GM19240 (cell line): ENCODE measurements at regions not wholly inside any gene's neighbourhood (a gene's known extent, or its start where the extent isn't known, plus 50 kb on each side); places are given as distances from the start of the nearest gene placed in this dataset.
"Not testable (repeated sequence)": the region's sequence is repeated elsewhere in the genome, so short reads cannot be mapped to it uniquely, and the experiment has no call there.

Experiments used
- DNase-seq: peaks from one replicate; pipeline ENCODE4 v3.0.0; 2011; ENCODE audit warnings: low spot score; ENCODE audit not compliant: insufficient read length

DNA sequence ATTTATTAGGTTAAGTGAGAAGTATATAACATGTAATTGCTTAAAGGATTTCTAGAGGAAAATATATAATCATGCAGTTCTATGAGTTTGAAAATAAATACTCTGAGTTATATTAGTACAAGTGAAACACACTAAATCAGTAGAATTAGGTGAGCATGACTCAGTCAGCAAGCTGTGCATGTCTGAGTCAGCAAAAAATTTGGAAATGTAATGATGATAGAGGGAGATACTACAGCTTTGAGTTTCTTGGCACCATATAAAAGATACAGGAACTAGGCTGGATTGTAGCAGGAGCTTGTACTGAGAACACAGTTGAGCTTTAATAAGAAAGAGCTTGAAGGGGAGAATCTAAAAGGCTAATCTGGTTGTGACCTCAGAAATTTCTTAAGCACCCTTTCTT is 1224.6 kb downstream of the CDH8 start:
- no peak for DNase-seq

DNA sequence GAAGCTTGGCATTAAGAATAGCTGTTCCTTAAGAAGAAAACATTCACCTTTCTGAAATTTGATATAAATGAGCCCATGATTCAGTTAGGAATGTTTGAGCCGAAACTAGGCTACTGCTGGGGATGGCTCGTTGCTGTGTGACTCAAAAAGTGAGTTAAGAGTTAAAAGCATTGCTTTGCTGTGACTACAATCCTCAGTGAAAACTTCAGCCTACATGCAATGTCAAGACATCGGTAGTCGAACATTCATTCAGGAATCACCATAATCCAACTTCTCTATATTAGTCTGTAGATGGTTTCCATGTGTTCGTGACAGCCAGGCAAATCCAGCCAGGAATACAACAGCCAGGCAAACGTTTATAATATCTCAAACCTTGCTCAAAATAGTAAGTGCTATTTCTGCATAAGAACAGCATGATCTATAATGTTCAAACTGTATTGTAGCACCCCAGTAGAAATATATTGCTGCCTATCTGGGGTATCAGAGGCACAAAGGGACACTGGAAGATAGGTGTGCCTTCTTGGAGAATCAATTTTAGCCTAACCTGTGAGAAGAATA is 1225.1 kb downstream of the CDH8 start:
- DNase-seq = no peak

DNA sequence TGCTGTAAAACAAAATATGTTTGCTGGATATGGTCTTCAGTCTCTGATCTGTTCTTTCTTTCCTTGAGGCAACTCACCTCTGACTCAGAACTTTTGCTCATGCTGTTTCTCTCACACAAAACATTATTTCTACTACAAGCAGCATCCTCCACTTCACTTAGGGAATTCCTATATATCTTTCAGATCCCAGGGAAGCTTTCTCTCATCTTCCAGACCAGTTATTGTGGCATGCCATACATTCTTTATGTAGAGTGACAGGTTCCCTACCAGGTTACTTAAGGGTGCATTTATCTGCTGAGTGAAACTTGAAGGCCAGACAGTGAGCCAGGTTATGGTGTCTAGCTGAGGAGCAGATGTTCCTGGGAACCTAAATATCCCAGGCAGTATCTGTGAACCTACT is 1226.0 kb downstream of the CDH8 start:
- DNase-seq = no peak

DNA sequence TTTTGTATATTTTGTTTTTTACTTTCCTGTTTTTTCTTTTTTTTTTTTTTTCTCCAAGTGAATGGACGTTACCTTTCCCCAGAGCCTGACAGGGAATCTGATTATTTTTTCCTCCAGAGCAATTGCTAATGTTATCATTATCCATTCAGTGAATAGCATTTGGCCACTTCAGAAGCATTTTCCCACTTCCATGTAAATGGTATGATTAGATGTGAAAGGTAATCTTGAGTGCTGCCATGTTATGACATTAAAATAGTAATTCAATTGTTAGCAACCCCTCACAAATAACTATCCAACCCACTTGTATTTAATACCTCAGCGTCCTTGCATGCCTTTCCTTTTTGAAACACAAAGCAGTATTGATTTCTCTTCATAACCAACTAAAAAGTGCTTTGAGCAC is 1243.8 kb downstream of the CDH8 start:
- no peak for DNase-seq

DNA sequence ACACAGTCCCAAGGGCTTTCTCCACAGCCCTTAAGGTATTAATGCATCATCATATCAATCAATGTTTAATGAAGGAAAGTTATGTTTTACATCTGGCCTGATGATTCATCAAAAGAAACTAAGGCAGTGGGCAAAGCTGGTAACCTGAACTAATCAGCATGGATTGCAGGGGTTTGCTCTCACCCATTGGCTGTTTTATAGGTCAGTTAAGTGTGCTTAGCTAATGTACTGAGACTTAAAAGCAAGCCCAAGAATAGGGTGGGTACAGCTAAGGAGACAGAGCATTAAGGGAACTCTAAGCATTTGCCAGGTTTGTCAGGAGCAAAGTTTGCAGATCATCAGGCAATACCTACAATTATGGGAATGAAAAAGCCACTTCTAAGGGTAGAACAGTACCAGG is 1247.6 kb downstream of the CDH8 start:
- DNase-seq = no peak

DNA sequence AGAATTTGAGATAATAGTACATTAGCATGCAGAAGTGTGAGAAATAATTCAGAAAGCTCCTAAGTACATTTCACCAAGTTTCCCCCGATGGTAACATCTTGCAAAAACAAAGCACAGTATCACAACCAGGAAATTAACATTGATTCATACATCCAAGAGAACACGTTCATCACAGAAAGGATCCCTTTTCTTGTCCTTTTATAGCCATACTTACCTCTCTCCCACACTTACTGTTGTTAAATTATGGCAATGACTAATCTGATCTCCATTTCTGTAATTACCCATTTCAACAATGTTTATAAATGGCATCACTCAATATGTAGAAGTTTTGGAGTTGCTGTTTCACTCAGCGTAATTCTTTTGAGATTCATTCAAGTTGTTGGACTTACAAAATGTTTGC is 1260.0 kb downstream of the CDH8 start:
- no peak for DNase-seq

DNA sequence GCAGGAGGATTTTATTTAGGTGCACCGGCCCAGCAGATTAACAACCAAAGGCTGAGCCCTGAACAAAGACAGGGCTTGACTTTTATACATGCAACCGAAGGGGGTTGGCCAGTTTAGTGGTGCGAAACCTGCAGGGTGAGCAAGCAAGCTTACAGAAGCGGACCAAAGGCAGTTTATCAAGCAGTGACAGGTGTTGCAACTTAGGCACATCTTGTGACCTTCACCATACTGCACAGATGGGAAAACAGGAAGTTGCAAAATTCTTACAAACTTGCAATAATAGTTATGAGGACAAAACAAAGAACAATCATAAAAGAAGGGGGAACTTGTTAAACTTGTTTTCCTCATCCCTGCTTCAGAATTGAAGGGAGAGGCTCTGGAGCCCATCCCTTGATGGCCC is 1265.1 kb downstream of the CDH8 start:
- no peak for DNase-seq

DNA sequence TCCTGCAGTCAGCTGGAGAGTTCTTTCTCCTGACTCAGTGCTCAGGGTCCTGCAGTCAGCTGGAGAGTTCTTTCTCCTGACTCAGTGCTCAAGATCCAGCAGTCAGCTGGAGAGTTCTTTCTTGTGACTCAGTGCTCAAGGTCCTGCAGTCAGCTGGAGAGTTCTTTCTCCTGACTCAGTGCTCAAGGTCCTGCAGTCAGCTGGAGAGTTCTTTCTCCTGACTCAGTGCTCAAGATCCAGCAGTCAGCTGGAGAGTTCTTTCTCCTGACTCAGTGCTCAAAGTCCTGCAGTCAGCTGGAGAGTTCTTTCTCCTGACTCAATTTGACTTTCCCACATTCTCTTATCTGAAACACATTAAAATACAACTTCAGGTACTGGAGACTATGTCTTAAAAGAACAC is 1265.9 kb downstream of the CDH8 start:
- DNase-seq = not testable (repeated sequence)

DNA sequence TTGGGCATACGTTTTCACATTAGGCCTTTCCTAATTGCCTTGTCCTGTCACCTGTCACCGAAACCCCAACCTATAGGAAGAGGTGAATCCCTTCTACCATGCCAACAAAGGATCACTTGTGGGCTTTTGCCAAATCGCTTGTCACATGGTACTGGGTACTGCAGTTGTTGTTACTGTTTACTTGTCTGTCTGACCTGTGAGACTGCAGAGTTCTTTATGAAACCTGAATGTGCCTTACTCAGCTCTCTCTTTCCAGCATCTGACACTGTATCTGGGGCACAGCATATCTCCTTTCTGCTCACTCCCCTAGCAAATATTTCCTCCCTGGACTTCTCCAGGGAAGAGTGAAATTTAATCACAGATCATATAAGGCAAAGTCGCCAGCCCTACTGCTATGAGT is 1272.4 kb downstream of the CDH8 start:
- no peak for DNase-seq

DNA sequence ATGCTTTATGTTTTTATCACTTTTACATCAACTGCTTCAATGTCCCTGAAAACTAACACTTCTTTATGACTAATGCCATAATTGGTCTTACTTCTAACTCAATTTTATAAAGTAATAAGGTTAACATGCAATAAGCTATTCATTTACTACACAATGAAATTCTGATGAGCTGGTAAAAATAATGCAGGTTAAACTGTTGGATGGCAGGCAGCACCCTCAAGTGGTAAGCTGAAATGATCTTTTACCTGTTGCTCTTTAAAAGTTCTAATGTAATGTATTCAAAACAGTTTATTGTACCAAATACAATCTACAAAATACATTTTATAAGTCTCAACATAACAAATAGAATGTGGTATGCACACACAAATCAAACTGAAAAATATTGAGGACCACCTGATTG is 1280.3 kb downstream of the CDH8 start:
- DNase-seq = no peak

DNA sequence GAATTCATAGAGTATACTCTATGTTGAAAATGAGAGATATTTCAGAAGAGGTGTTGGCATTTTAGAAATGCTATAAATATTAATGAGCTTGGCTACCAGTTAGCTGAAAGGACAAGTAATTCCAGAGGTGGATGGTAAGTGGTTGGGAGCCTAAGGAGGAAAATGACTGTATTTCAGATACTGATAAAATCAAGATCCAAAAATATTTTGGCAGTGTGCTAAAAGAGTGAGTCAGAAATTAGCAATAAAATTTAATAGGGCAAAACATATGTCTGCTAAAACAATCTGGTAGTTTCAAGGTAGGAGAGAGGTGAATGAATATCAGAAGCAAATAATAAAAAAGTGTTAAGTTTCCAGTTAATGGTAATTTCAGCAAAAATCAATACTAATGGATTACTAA is 1287.9 kb downstream of the CDH8 start:
- no peak for DNase-seq

DNA sequence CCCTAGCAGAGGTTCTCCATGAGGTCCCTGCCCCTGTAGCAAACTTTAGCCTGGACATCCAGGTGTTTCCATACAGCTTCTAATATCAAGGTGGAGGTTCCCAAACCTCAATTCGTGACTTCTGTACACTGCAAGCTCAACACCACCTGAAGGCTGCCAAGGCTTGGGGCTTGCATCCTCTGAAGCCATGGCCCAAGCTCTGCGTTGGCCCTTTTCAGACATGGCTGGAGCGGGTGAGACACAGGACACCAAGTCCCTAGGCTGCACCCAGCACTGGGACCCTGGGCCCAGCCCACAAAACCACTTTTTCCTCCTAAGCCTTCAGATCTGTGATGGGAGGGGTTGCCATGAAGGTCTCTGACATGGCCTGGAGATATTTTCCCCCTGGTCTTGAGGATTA is 1292.0 kb downstream of the CDH8 start:
- DNase-seq = no peak

DNA sequence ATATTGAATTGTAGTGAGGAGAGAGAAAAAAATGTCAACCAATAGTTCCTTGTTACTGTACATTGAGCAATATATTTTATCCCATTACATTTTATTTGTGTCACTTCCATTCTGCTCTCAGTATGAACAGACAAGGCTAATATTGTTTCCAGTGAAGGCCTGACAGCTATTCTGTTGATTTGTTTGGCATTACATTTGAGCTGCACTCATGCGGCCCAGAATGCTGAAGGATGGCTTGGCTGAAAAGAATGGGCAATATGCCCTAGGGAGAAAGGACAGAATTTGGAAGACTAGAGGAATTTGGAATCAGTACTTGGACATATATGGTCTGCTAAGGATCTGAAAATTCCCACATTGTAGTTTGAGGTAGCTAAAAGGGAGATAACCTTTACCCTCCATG is 1294.4 kb downstream of the CDH8 start:
- DNase-seq = no peak

DNA sequence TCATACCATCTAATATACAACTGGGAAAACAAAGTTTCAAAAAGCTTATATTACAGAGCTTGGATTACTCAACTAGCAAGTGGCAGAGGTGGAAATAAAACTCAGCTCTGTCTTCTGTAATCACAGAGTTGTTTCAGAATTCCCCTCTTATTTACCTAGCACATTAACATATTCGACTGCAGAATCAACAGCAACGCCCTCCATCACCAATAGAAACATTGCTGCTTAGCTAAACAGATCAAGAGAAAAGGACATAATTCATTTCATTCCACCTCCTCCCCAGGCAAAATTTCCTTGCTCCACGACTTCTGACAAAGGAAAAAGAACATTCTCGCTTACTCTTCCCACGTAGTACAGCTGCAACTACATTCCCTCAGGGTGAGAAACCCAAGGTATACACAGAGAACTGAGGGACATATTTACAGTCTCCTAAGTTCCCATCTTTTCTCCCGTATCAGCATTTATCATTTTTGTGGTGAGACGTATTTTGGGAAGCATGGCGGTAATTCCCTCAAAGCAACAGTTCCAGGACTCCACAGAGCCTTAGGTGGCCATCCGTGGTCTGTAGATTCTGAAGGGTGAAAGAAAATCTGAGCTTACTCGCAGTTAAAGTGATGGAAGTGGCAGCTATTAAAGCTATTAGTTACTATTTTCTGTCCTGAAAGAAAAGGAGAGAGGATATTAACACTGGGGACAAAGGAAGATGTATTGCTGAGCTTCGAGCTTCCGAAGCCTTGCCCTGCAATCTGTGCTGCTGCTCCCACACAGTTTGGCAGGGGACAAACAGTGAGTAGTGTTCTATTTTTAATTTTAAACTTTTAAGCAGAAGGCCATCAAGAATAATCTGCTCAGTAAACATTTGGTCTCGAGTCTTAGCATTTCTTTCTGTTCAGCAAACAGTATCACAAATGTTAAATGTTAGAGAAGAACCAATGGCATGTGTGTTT is 1296.2 kb downstream of the CDH8 start:
- DNase-seq = no peak

DNA sequence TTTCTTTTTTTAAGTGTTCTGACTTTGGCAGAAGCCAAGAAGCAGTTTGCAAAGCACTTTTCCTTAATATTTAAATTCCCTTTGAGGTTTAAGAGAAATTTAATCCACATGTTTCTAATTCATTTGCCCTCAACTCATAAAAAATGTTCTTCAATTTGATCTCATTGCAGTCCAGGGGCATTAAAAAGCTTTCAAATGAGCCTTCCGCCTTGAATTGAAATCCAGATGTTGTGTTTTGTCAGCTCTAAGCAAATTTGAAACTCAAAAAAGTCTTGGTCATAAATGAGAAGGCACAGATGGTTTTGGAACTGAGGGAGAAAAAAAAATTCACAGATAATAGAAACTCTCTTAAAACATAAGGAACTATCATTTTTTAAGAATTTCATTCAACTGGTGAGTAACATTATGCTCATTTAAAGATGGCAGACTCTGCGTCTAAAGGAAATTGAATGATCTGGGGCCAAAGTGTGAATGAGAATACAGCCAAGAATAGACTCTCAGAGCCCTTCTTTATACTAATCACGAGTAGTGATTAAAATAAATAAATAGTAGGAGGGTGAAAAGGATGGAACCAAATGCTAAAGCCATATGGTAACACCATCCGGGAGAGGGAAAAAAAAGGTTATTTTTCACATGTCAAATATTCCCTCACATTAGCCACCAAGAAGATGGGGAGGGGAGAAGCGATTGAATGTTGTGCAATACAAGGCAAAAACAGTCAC is 1304.7 kb downstream of the CDH8 start:
- DNase-seq = no peak

DNA sequence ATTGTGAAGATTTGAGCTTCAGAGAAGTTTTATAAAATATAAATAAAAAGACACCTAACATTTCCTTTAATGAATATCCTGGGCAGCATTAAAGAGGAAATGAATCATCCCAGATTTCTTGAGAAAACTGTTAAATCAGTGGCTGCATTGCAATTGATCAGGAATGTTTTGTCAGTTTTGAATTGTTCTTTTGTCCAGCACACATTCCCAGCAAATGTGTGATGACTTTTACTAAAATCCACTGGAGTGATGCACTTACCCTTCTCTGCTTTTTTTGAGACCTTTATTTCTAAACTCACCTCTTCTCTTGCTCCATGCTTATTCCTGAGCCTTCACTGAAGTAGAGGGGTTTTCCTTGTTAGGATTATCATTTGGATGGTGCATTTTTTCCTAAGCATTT is 1307.2 kb downstream of the CDH8 start:
- DNase-seq = no peak

DNA sequence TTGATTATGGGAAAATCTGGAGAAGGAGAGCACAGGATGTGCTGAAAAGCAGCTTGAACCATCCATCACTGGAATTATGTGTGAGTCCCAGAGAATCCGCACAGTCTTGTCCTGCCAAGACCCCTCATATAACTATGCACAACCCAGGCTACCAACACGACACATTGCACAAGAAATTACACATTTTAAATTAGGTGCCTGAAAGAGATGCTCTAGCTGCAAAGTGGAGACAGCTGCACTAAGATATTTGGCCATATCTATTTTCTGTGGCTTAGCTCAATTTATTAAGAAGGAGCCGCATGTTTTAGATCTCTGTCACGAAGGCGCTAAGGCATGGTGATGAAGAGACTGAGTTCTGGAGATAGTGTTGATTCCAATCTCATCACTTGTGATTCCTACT is 1308.4 kb downstream of the CDH8 start:
- no peak for DNase-seq

DNA sequence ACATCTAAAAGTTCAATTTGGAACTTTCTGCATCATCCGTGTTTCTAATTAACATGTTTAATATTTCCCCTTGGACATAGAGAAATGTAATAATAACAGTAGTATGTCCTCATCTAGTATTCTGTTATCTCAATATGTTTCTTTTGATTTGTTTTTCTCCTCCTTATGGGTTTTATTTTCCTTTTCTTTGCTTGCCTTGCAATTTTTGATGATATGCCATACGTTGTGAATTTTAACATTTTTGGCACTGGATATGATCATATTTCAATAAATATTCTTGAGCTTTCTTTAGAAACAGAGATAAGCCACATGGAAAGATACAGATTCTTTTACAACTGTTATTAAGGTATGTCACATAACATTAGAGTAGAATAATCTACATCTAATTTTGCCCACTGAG is 1316.2 kb downstream of the CDH8 start:
- DNase-seq = no peak

DNA sequence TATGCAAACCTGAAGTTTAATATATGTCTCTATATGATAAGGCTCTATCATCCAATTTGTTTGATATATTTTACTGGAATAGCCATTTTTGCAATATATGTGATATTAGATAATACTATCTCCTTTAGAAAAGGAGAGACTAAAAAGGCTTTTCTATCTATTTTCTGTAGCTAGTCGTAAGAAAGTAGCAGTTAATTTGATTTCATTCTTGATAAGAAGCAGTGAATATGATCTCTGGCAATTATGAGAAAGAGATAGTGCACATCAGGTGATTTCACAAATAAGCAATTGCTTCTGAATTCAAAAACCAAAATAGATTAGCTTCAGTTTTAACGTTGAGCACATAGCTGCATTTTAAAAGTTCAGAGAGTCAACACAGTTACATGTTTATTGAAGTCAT is 1318.4 kb downstream of the CDH8 start:
- DNase-seq = no peak

DNA sequence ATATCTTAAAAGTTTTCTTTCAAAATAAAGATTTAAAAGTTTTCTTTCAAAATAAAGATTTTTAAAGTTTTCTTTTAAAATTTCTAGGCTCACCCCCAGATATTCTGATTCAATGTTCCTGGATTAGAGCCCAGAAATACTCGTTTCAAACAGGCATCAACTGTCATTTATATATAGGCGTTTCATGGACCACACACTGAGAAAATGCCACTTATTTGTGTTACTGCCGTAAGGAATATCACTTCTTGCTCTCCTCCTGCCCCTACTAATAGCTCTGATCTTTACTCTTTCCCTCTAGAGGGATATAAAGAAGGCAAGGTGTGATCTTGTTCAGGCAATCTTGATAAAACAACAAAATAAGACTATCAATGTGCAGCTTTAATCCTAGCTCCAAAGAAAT is 1324.1 kb downstream of the CDH8 start:
- no peak for DNase-seq

DNA sequence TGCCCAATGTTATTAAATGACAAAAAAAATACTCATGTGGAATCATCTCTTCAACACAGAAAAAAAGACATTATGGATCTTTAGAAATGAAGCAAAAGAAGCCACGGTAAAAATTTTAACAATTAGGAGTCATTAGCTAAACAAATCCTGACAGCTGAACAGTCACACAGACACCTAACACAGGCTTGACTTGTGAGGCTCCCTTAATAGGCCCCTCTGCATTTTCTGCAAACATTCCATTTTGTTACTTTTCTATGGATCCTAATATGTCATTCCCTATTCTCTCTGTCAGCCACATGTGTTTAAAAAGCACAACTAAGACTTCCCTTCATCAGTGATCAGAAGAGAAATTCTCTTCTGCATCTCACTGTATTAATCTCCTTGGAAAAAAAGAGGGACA is 1331.5 kb downstream of the CDH8 start:
- no peak for DNase-seq

DNA sequence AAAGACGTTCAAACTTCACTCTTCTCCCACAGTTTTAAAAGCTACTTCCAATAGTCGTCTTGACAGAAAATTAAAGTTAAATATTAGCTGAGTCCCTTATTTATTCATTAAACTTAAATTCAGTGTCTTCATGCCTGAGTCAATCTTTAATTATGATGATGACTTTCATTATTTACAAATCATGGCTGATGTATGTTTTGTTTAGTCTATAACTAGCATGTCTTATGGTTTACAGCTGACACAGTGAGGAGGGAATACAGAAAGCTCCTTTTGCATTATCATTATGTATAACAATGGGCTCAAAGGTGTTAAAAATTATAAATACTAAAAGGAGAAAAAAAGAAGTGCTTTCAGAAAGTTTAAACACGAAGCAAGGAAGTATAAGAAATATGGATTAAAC is 1333.1 kb downstream of the CDH8 start:
- no peak for DNase-seq

DNA sequence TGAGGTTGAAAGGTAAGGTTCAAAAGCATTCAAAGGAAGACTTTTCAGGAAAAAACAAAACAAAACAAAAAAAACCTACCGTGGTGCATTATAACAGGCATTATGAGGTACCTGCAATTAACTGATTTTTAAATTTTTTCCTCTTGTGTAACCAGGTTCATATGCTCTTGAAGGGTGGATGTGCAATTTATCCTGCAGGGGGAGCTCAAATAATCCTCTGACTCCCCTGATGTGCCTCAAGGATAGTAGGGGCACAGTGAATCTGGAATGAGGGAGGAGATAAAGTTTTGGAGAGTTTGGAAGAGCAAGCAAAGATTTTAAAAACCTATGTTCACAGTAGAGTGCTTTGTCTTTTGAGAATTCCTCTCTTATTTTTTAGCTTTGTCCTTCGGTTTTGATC is 1349.4 kb downstream of the CDH8 start:
- DNase-seq = no peak
